ENCODE measurements at regions not wholly inside any gene's neighbourhood (a gene's known extent, or its start where the extent isn't known, plus 50 kb on each side); places are given as distances from the start of the nearest gene placed in this dataset.
"Not testable (repeated sequence)": the region's sequence is repeated elsewhere in the genome, so short reads cannot be mapped to it uniquely, and the experiment has no call there.

DNA sequence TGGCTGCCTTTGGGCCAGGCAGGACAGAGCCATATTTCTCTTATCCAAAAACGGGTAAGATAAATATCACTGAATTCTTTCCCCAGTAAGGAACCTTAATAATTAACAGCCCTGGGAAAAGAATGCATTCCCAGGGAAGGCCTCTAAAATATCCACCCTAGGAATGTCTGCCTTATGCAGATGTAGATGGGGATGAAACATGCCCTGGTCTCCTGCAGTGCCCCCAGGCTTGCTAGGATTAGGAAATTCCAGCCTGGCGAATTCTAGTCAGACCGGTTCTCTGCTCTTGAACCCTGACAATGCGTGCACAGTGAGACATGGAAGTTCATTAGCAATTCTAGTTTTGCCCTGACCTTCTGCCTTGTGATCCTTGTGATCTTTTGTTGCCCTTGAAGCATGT, 663.7 kb downstream of the GABRG1 start:
- TF ChIP-seq, protein P1, sequence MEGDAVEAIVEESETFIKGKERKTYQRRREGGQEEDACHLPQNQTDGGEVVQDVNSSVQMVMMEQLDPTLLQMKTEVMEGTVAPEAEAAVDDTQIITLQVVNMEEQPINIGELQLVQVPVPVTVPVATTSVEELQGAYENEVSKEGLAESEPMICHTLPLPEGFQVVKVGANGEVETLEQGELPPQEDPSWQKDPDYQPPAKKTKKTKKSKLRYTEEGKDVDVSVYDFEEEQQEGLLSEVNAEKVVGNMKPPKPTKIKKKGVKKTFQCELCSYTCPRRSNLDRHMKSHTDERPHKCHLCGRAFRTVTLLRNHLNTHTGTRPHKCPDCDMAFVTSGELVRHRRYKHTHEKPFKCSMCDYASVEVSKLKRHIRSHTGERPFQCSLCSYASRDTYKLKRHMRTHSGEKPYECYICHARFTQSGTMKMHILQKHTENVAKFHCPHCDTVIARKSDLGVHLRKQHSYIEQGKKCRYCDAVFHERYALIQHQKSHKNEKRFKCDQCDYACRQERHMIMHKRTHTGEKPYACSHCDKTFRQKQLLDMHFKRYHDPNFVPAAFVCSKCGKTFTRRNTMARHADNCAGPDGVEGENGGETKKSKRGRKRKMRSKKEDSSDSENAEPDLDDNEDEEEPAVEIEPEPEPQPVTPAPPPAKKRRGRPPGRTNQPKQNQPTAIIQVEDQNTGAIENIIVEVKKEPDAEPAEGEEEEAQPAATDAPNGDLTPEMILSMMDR (IDR thresholded peaks at IDR 0.05; ENCODE audit: insufficient read depth, low read length): not testable (repeated sequence)
- TF ChIP-seq POLR2AphosphoS5 (IDR thresholded peaks at IDR 0.05; ENCODE audit: low read depth): not testable (repeated sequence)
- TF ChIP-seq, protein P2, sequence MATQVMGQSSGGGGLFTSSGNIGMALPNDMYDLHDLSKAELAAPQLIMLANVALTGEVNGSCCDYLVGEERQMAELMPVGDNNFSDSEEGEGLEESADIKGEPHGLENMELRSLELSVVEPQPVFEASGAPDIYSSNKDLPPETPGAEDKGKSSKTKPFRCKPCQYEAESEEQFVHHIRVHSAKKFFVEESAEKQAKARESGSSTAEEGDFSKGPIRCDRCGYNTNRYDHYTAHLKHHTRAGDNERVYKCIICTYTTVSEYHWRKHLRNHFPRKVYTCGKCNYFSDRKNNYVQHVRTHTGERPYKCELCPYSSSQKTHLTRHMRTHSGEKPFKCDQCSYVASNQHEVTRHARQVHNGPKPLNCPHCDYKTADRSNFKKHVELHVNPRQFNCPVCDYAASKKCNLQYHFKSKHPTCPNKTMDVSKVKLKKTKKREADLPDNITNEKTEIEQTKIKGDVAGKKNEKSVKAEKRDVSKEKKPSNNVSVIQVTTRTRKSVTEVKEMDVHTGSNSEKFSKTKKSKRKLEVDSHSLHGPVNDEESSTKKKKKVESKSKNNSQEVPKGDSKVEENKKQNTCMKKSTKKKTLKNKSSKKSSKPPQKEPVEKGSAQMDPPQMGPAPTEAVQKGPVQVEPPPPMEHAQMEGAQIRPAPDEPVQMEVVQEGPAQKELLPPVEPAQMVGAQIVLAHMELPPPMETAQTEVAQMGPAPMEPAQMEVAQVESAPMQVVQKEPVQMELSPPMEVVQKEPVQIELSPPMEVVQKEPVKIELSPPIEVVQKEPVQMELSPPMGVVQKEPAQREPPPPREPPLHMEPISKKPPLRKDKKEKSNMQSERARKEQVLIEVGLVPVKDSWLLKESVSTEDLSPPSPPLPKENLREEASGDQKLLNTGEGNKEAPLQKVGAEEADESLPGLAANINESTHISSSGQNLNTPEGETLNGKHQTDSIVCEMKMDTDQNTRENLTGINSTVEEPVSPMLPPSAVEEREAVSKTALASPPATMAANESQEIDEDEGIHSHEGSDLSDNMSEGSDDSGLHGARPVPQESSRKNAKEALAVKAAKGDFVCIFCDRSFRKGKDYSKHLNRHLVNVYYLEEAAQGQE (IDR thresholded peaks at IDR 0.05; ENCODE audit: insufficient replicate concordance, low read depth): not testable (repeated sequence)
